Retina (tissue), 1 donor: ENCODE measurements at regions not wholly inside any gene's neighbourhood (a gene's known extent, or its start where the extent isn't known, plus 50 kb on each side); places are given as distances from the start of the nearest gene placed in this dataset.

ENCODE experiments used
- DNase-seq: peaks from one replicate; pipeline ENCODE4 v3.0.0-alpha.2; 2016

DNA sequence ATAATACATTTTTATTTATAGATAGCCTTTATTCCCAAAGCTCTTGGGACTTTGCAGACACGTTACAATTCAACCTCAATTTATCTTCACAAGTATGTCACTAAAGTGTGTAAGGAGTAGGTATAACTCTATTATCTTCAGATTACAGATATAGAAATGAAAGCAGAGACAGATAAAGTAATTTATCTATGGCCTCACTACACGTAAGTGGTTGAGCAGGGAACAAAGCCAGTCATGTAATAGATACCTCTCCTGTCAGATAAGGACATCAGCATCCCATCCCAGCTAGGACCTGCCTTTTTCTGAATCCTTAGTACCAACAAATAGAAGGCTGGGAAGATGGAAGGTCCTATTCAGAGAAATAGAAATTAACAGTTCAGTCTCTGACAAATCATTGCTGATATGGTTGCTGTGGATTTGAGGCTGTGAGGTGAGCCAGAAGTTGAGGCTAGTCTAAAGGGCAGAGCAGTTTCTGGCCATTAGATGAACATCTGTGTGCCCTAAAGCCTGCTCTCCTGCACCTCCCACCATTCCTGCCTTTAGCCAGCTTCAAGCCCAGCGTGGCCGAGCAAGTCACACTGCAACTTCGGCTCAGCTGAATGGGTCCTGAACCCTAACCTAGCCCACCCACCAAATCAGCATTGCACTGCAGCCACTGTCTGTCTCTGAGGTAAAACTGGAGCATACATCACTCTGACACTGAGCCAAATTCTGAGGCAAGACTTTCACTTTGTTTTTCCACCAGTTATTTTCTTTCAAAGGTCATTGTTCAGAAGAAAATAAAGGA lies 71.1 kb upstream of the PLEKHA5 start:
- no peak for DNase-seq

GRCh38 chr12:19064713-19065112 lies 64.8 kb upstream of the PLEKHA5 start:
- DNase-seq: no peak

GRCh38 chr12:19065223-19065622 lies 64.3 kb upstream of the PLEKHA5 start:
- DNase-seq: no peak

DNA sequence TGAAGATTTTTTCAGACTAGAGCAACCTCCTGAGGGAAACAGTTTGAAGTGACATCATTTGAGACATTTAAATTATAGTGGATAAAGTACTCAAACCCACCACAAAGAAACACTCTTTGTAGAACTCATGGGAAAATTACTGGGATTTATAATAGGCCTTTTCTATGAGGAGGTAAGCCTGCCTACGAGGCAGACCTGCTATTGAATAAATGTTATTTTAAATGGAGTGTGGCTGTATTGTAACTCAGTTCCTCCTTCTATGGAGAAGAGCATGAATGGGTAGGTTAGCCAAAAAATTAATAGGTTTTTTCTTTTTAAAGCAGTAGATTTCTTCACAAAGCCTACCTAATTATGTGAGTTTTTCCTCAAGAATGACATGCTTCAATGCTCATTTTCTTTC lies 63.7 kb upstream of the PLEKHA5 start:
- DNase-seq: no peak

DNA sequence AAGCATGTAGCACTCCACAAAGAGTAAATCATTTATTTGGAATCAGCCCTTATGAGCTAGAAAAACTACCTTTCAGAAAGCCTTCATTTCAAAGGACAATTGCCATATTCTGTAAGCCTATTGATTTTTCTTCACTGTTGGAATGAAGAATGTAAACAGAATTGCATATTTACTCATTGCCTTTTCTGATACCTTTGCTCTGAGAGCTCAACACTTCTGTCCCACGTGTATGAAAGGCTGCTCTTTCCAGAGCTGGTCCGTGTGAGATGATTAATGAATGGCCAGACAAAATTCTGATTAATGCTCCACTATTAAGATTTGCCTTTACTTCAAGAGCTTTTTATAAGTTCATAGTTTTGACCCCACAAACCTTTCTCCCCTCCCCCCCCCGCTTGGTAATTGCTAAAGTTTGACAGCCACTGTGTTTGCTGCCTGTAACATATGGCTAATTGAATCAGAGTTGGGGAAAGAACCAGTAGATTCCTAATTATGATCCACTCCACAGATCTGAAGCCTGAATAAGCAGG lies 63.0 kb upstream of the PLEKHA5 start:
- DNase-seq: peak; percentile 35

DNA sequence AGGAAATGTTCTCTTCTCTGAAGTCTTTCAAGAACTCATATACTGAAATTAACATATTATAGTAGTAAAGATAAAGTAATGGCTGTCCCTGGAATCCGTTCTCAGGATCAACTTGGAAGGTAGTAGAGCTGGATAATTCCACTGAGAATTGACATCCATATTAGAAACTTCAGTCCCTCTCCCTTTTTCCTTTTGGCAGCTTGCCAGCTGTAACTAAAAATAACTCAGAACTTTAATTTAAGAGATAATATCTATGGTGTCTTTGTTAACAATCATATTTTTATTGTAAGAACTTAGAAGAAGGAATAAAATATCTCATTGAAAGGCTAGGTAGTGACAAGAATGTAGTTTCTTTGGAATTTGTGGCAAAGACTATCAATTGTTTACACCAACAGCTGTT lies 61.4 kb upstream of the PLEKHA5 start:
- DNase-seq: no peak

DNA sequence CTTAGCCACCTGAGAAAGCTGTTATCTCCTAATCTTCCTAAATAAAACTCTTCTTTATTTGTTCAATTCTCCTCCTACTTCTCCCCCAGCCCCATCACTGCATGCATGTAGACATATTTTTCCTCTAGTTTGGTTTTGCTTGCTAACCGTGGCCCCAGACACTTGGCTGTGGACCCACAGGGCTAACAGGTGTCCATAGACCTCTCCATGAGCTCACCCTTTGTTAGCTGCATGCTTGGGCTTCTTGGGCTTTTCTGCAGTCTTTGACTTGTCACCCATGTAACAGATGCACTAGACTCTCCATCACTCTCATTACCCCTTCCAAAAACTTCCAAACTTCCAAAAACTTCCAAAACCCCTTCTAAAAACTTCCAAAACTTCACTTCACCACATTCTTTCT lies 59.2 kb upstream of the PLEKHA5 start:
- DNase-seq: no peak

GRCh38 chr12:19074700-19075099 lies 54.8 kb upstream of the PLEKHA5 start:
- no peak for DNase-seq

- no peak for DNase-seq
These were observed 53.7 kb upstream of the PLEKHA5 start for GRCh38 chr12:19075711-19076340.
